ENCODE measurements at regions not wholly inside any gene's neighbourhood (a gene's known extent, or its start where the extent isn't known, plus 50 kb on each side); places are given as distances from the start of the nearest gene placed in this dataset.

- no peak for DNase-seq
Observed at GRCh38 chr11:15801616-15802015, 554.7 kb downstream of the SOX6 start.

GRCh38 chr11:15805726-15806125 is 550.6 kb downstream of the SOX6 start:
- no peaks in the 10 kb centered on the region for H3K9me2 ChIP-seq (replicated peaks; ENCODE audit: insufficient read depth, low read length)
- H3K9me3 ChIP-seq (ENCODE audit: low read length): no peaks in the 10 kb centered on the region
- no peak overlapping the region for H3K4me3 ChIP-seq (ENCODE audit: low read length)
- H3K4me2 ChIP-seq (ENCODE audit: low read depth, low read length, poor library complexity, severe bottlenecking): no peak overlapping the region
- no peak overlapping the region for H3K9ac ChIP-seq (ENCODE audit: low read length)
- no peaks in the 10 kb centered on the region for H3K79me2 ChIP-seq (ENCODE audit: low read length)
- no peaks in the 10 kb centered on the region for H3K4me1 ChIP-seq (ENCODE audit: low read length)
- no peaks in the 10 kb centered on the region for H4K20me1 ChIP-seq (ENCODE audit: insufficient read depth, low read depth, low read length)
- H3K27ac ChIP-seq (ENCODE audit: low read length): no peak overlapping the region
- no peak for DNase-seq
- H2AFZ ChIP-seq (ENCODE audit: low read length): no peak overlapping the region
- no peaks in the 10 kb centered on the region for H3K27me3 ChIP-seq (ENCODE audit: low read length)
- no peaks in the 10 kb centered on the region for H3K36me3 ChIP-seq (ENCODE audit: insufficient read depth, low read length)

More at GRCh38 chr11:15801616-15802015, 554.7 kb downstream of the SOX6 start:
- Histone ChIP-seq H3K27ac (ENCODE audit: low read length) (no peak overlapping the region), H3K27me3 (ENCODE audit: low read length) (no peaks in the 10 kb centered on the region), H3K9me3 (ENCODE audit: low read length) (no peaks in the 10 kb centered on the region), H3K79me2 (ENCODE audit: low read length) (no peaks in the 10 kb centered on the region), H4K20me1 (ENCODE audit: insufficient read depth, low read depth, low read length) (no peaks in the 10 kb centered on the region), H3K4me1 (ENCODE audit: low read length) (no peaks in the 10 kb centered on the region), H3K36me3 (ENCODE audit: insufficient read depth, low read length) (no peaks in the 10 kb centered on the region), H3K9ac (ENCODE audit: low read length) (no peak overlapping the region), H3K4me2 (ENCODE audit: low read depth, low read length, poor library complexity, severe bottlenecking) (no peak overlapping the region), H3K9me2 (replicated peaks; ENCODE audit: insufficient read depth, low read length) (no peaks in the 10 kb centered on the region), H2AFZ (ENCODE audit: low read length) (no peak overlapping the region), H3K4me3 (ENCODE audit: low read length) (no peak overlapping the region)

GRCh38 chr11:15806217-15806616 is 550.1 kb downstream of the SOX6 start:
- H3K9me2 ChIP-seq (replicated peaks; ENCODE audit: insufficient read depth, low read length): no peaks in the 10 kb centered on the region
- no peaks in the 10 kb centered on the region for H3K9me3 ChIP-seq (ENCODE audit: low read length)
- H3K36me3 ChIP-seq (ENCODE audit: insufficient read depth, low read length): no peaks in the 10 kb centered on the region
- H3K4me1 ChIP-seq (ENCODE audit: low read length): no peaks in the 10 kb centered on the region
- H3K79me2 ChIP-seq (ENCODE audit: low read length): no peaks in the 10 kb centered on the region
- H3K9ac ChIP-seq (ENCODE audit: low read length): no peak overlapping the region
- no peak for DNase-seq
- no peak overlapping the region for H3K27ac ChIP-seq (ENCODE audit: low read length)
- no peak overlapping the region for H3K4me2 ChIP-seq (ENCODE audit: low read depth, low read length, poor library complexity, severe bottlenecking)
- no peaks in the 10 kb centered on the region for H4K20me1 ChIP-seq (ENCODE audit: insufficient read depth, low read depth, low read length)
- H2AFZ ChIP-seq (ENCODE audit: low read length): no peak overlapping the region
- H3K27me3 ChIP-seq (ENCODE audit: low read length): no peaks in the 10 kb centered on the region
- H3K4me3 ChIP-seq (ENCODE audit: low read length): no peak overlapping the region

- Histone ChIP-seq H3K4me3 (ENCODE audit: low read length) (no peak overlapping the region), H2AFZ (ENCODE audit: low read length) (no peak overlapping the region), H3K27me3 (ENCODE audit: low read length) (no peaks in the 10 kb centered on the region), H3K4me1 (ENCODE audit: low read length) (no peaks in the 10 kb centered on the region), H3K9me2 (replicated peaks; ENCODE audit: insufficient read depth, low read length) (no peaks in the 10 kb centered on the region), H3K4me2 (ENCODE audit: low read depth, low read length, poor library complexity, severe bottlenecking) (no peak overlapping the region), H4K20me1 (ENCODE audit: insufficient read depth, low read depth, low read length) (no peaks in the 10 kb centered on the region), H3K9me3 (ENCODE audit: low read length) (no peaks in the 10 kb centered on the region), H3K9ac (ENCODE audit: low read length) (no peak overlapping the region), H3K36me3 (ENCODE audit: insufficient read depth, low read length) (no peaks in the 10 kb centered on the region), H3K27ac (ENCODE audit: low read length) (no peak overlapping the region), H3K79me2 (ENCODE audit: low read length) (no peaks in the 10 kb centered on the region)
- DNase-seq: no peak
Observed at GRCh38 chr11:15807827-15808226, 548.5 kb downstream of the SOX6 start.

GRCh38 chr11:15810082-15810481 is 546.3 kb downstream of the SOX6 start:
- no peaks in the 10 kb centered on the region for H3K27me3 ChIP-seq (ENCODE audit: low read length)
- no peaks in the 10 kb centered on the region for H3K9me3 ChIP-seq (ENCODE audit: low read length)
- H3K4me1 ChIP-seq (ENCODE audit: low read length): no peaks in the 10 kb centered on the region
- no peak overlapping the region for H3K4me2 ChIP-seq (ENCODE audit: low read depth, low read length, poor library complexity, severe bottlenecking)
- no peak overlapping the region for H3K27ac ChIP-seq (ENCODE audit: low read length)
- no peaks in the 10 kb centered on the region for H3K36me3 ChIP-seq (ENCODE audit: insufficient read depth, low read length)
- no peak for DNase-seq
- H3K4me3 ChIP-seq (ENCODE audit: low read length): no peak overlapping the region
- H3K9me2 ChIP-seq (replicated peaks; ENCODE audit: insufficient read depth, low read length): no peaks in the 10 kb centered on the region
- H3K79me2 ChIP-seq (ENCODE audit: low read length): no peaks in the 10 kb centered on the region
- no peak overlapping the region for H2AFZ ChIP-seq (ENCODE audit: low read length)
- H4K20me1 ChIP-seq (ENCODE audit: insufficient read depth, low read depth, low read length): no peaks in the 10 kb centered on the region
- H3K9ac ChIP-seq (ENCODE audit: low read length): no peak overlapping the region

- no peak overlapping the region for H3K9ac ChIP-seq (ENCODE audit: low read length)
- H3K4me1 ChIP-seq (ENCODE audit: low read length): no peaks in the 10 kb centered on the region
- H3K36me3 ChIP-seq (ENCODE audit: insufficient read depth, low read length): no peaks in the 10 kb centered on the region
- DNase-seq: no peak
- H3K4me2 ChIP-seq (ENCODE audit: low read depth, low read length, poor library complexity, severe bottlenecking): no peak overlapping the region
- no peaks in the 10 kb centered on the region for H3K27me3 ChIP-seq (ENCODE audit: low read length)
- no peak overlapping the region for H3K4me3 ChIP-seq (ENCODE audit: low read length)
- H4K20me1 ChIP-seq (ENCODE audit: insufficient read depth, low read depth, low read length): no peaks in the 10 kb centered on the region
- no peaks in the 10 kb centered on the region for H3K79me2 ChIP-seq (ENCODE audit: low read length)
- H3K27ac ChIP-seq (ENCODE audit: low read length): no peak overlapping the region
- no peaks in the 10 kb centered on the region for H3K9me2 ChIP-seq (replicated peaks; ENCODE audit: insufficient read depth, low read length)
- H2AFZ ChIP-seq (ENCODE audit: low read length): no peak overlapping the region
- no peaks in the 10 kb centered on the region for H3K9me3 ChIP-seq (ENCODE audit: low read length)
Observed at GRCh38 chr11:15810525-15810924, 545.8 kb downstream of the SOX6 start.

GRCh38 chr11:15815246-15816195 is 540.8 kb downstream of the SOX6 start:
- no peak overlapping the region for H3K4me2 ChIP-seq (ENCODE audit: low read depth, low read length, poor library complexity, severe bottlenecking)
- H3K9me2 ChIP-seq (replicated peaks; ENCODE audit: insufficient read depth, low read length): no peaks in the 10 kb centered on the region
- H3K4me1 ChIP-seq (ENCODE audit: low read length): no peaks in the 10 kb centered on the region
- no peak overlapping the region for H3K27ac ChIP-seq (ENCODE audit: low read length)
- no peak overlapping the region for H3K9ac ChIP-seq (ENCODE audit: low read length)
- H3K27me3 ChIP-seq (ENCODE audit: low read length): no peaks in the 10 kb centered on the region; the same call in 1 of the 2 replicates
- no peaks in the 10 kb centered on the region for H3K36me3 ChIP-seq (ENCODE audit: insufficient read depth, low read length)
- DNase-seq: no peak
- H4K20me1 ChIP-seq (ENCODE audit: insufficient read depth, low read depth, low read length): no peaks in the 10 kb centered on the region
- H2AFZ ChIP-seq (ENCODE audit: low read length): no peak overlapping the region
- no peaks in the 10 kb centered on the region for H3K9me3 ChIP-seq (ENCODE audit: low read length)
- H3K79me2 ChIP-seq (ENCODE audit: low read length): no peaks in the 10 kb centered on the region
- no peak overlapping the region for H3K4me3 ChIP-seq (ENCODE audit: low read length)

GRCh38 chr11:15816260-15816871 is 540.0 kb downstream of the SOX6 start:
- H3K4me3 ChIP-seq (ENCODE audit: low read length): no peak overlapping the region
- H2AFZ ChIP-seq (ENCODE audit: low read length): no peak overlapping the region
- no peak overlapping the region for H3K27ac ChIP-seq (ENCODE audit: low read length)
- H3K4me2 ChIP-seq (ENCODE audit: low read depth, low read length, poor library complexity, severe bottlenecking): no peak overlapping the region
- no peaks in the 10 kb centered on the region for H3K79me2 ChIP-seq (ENCODE audit: low read length)
- DNase-seq: no peak
- H4K20me1 ChIP-seq (ENCODE audit: insufficient read depth, low read depth, low read length): no peaks in the 10 kb centered on the region
- no peaks in the 10 kb centered on the region for H3K4me1 ChIP-seq (ENCODE audit: low read length)
- no peaks in the 10 kb centered on the region for H3K9me2 ChIP-seq (replicated peaks; ENCODE audit: insufficient read depth, low read length)
- H3K9me3 ChIP-seq (ENCODE audit: low read length): no peaks in the 10 kb centered on the region
- no peaks in the 10 kb centered on the region for H3K36me3 ChIP-seq (ENCODE audit: insufficient read depth, low read length)
- no peak overlapping the region for H3K9ac ChIP-seq (ENCODE audit: low read length)
- H3K27me3 ChIP-seq (ENCODE audit: low read length): no peaks in the 10 kb centered on the region; the same call in 1 of the 2 replicates
